Fibroblast of lung (primary cell): ENCODE measurements at regions not wholly inside any gene's neighbourhood (a gene's known extent, or its start where the extent isn't known, plus 50 kb on each side); places are given as distances from the start of the nearest gene placed in this dataset.

Source experiments
- DNase-seq, 2 donors: peaks; one replicate each; pipeline versions ENCODE4 v3.0.0 to v3.0.0-alpha.2; 2010; ENCODE audit warnings: low read depth in 2 of 2
- H2AFZ ChIP-seq: 2 replicates; pipeline ENCODE4 v1.5.1; 2012; ENCODE audit warnings: low read length, control low read depth, inconsistent platforms
- H3K27ac ChIP-seq: 2 replicates; pipeline ENCODE4 v1.5.1; 2011; ENCODE audit warnings: low read length, control low read depth; ENCODE audit not compliant: insufficient read depth
- H3K27me3 ChIP-seq: 2 replicates; pipeline ENCODE4 v1.5.1; 2011; ENCODE audit warnings: mild to moderate bottlenecking, low read length; ENCODE audit not compliant: control insufficient read depth, insufficient read depth
- H3K36me3 ChIP-seq: 2 replicates; pipeline ENCODE4 v1.5.1; 2011; ENCODE audit warnings: low read length; ENCODE audit not compliant: control insufficient read depth, insufficient read depth
- H3K4me1 ChIP-seq: 2 replicates; pipeline ENCODE4 v1.5.1; 2011; ENCODE audit warnings: low read length; ENCODE audit not compliant: control insufficient read depth, insufficient read depth; ENCODE audit errors: extremely low read depth
- H3K4me2 ChIP-seq: 2 replicates; pipeline ENCODE4 v1.5.1; 2011; ENCODE audit warnings: low read length, control low read depth; ENCODE audit not compliant: insufficient read depth; ENCODE audit errors: extremely low read depth
- H3K4me3 ChIP-seq, 4 experiments: fragments of 200-600 bp in 1 of 4; sonication (generic) in 1 of 4; replicated peaks in 1 of 4; 2 replicates each; pipeline ENCODE4 v1.5.1; 2011 to 2016; ENCODE audit warnings: low read length in 4 of 4, low read depth in 3 of 4, mild to moderate bottlenecking in 3 of 4, control low read depth in 2 of 4, inconsistent platforms in 1 of 4, mixed read lengths in 1 of 4; ENCODE audit not compliant: insufficient read depth in 1 of 4; ENCODE audit errors: control extremely low read depth in 1 of 4
- H3K79me2 ChIP-seq: 2 replicates; pipeline ENCODE4 v1.5.1; 2012; ENCODE audit warnings: mild to moderate bottlenecking, low read length, inconsistent platforms; ENCODE audit not compliant: control insufficient read depth, insufficient read depth
- H3K9ac ChIP-seq: 2 replicates; pipeline ENCODE4 v1.5.1; 2011; ENCODE audit warnings: mild to moderate bottlenecking, low read length, control low read depth; ENCODE audit not compliant: insufficient read depth
- H3K9me3 ChIP-seq: 2 replicates; pipeline ENCODE4 v1.5.1; 2012; ENCODE audit warnings: low read depth, low read length; ENCODE audit not compliant: control insufficient read depth, insufficient read depth
- H4K20me1 ChIP-seq: 2 replicates; pipeline ENCODE4 v1.5.1; 2011; ENCODE audit warnings: low read length; ENCODE audit not compliant: control insufficient read depth, insufficient read depth; ENCODE audit errors: extremely low read depth
- EZH2 ChIP-seq: IDR thresholded peaks from 2 replicates; pipeline ENCODE4 v1.5.1; 2012; ENCODE audit warnings: low read length, control low read depth, mild to moderate bottlenecking; ENCODE audit errors: missing control alignments
- TF ChIP-seq, protein P1 (sequence below), 2 donors: IDR thresholded peaks in 1 of 2; conservative IDR thresholded peaks in 1 of 2; 1 replicate in 1 of 2; 2 replicates in 1 of 2; pipeline ENCODE4 v1.5.1; 2011 to 2012; ENCODE audit warnings: low read length in 2 of 2, control low read depth in 1 of 2, inconsistent platforms in 1 of 2, low read depth in 1 of 2, mild to moderate bottlenecking in 1 of 2

- H3K4me1 ChIP-seq = no peaks in the 10 kb centered on the region
- TF ChIP-seq EZH2 = no peak
- TF ChIP-seq, protein P1, sequence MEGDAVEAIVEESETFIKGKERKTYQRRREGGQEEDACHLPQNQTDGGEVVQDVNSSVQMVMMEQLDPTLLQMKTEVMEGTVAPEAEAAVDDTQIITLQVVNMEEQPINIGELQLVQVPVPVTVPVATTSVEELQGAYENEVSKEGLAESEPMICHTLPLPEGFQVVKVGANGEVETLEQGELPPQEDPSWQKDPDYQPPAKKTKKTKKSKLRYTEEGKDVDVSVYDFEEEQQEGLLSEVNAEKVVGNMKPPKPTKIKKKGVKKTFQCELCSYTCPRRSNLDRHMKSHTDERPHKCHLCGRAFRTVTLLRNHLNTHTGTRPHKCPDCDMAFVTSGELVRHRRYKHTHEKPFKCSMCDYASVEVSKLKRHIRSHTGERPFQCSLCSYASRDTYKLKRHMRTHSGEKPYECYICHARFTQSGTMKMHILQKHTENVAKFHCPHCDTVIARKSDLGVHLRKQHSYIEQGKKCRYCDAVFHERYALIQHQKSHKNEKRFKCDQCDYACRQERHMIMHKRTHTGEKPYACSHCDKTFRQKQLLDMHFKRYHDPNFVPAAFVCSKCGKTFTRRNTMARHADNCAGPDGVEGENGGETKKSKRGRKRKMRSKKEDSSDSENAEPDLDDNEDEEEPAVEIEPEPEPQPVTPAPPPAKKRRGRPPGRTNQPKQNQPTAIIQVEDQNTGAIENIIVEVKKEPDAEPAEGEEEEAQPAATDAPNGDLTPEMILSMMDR (conservative IDR thresholded peaks at IDR 0.05 in 1 of 2, IDR thresholded peaks at IDR 0.05 in 1 of 2; ENCODE audit: low read depth in 1 of 2, low read length in 2 of 2) = no peak
Measured at GRCh38 chr21:20519076-20519475, 479.1 kb upstream of the NCAM2 start.

DNA sequence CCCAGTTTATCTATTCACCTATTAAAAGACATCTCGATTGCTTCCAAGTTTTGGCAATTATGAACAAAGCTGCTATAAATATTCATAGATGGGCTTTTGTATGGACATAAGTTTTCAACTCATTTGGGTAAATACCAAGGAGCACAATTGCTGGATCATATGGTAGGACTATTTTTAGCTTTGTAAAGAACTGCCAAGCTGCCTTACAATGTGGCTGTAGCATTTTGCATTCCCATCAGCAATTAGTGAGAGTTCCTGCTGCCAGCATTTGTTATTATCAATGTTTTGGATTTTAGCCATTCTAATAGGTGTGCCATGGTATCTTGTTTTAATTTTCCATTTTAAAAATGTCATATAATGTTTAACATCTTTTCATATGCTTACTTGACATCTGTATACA is 475.6 kb upstream of the NCAM2 start:
- TF ChIP-seq, protein P1 (conservative IDR thresholded peaks at IDR 0.05 in 1 of 2, IDR thresholded peaks at IDR 0.05 in 1 of 2; ENCODE audit: low read depth in 1 of 2, low read length in 2 of 2) = no peak
- no peak for TF ChIP-seq EZH2
- H2AFZ ChIP-seq = no peak overlapping the region
- H3K36me3 ChIP-seq = no peaks in the 10 kb centered on the region
- H3K79me2 ChIP-seq = no peaks in the 10 kb centered on the region
- no peaks in the 10 kb centered on the region for H3K9me3 ChIP-seq
- H4K20me1 ChIP-seq = no peaks in the 10 kb centered on the region
- no peak overlapping the region for H3K27ac ChIP-seq
- H3K27me3 ChIP-seq = no peaks in the 10 kb centered on the region
- H3K4me1 ChIP-seq = no peaks in the 10 kb centered on the region
- H3K9ac ChIP-seq = no peak overlapping the region
- DNase-seq = no peak
- H3K4me2 ChIP-seq = no peak overlapping the region
- H3K4me3 ChIP-seq = no peak overlapping the region

More at GRCh38 chr21:20519076-20519475, 479.1 kb upstream of the NCAM2 start:
- no peaks in the 10 kb centered on the region for H3K36me3 ChIP-seq
- no peak for DNase-seq
- H3K27ac ChIP-seq = no peak overlapping the region
- H2AFZ ChIP-seq = no peak overlapping the region
- H4K20me1 ChIP-seq = no peaks in the 10 kb centered on the region
- H3K79me2 ChIP-seq = no peaks in the 10 kb centered on the region
- H3K9me3 ChIP-seq = no peaks in the 10 kb centered on the region
- H3K4me3 ChIP-seq = no peak overlapping the region
- H3K27me3 ChIP-seq = no peaks in the 10 kb centered on the region
- H3K4me2 ChIP-seq = no peak overlapping the region
- no peak overlapping the region for H3K9ac ChIP-seq

GRCh38 chr21:20523191-20523590 is 475.0 kb upstream of the NCAM2 start:
- Histone ChIP-seq H4K20me1 (no peaks in the 10 kb centered on the region), H3K9ac (no peak overlapping the region), H3K79me2 (no peaks in the 10 kb centered on the region), H3K4me3 (no peak overlapping the region), H3K27me3 (no peaks in the 10 kb centered on the region), H3K4me2 (no peak overlapping the region), H2AFZ (no peak overlapping the region), H3K9me3 (no peaks in the 10 kb centered on the region), H3K27ac (no peak overlapping the region), H3K36me3 (no peaks in the 10 kb centered on the region), H3K4me1 (no peaks in the 10 kb centered on the region)
- TF ChIP-seq, protein P1 (conservative IDR thresholded peaks at IDR 0.05 in 1 of 2, IDR thresholded peaks at IDR 0.05 in 1 of 2; ENCODE audit: low read depth in 1 of 2, low read length in 2 of 2) = no peak
- TF ChIP-seq EZH2 = no peak
- DNase-seq = no peak
